ENCODE measurements at regions not wholly inside any gene's neighbourhood (a gene's known extent, or its start where the extent isn't known, plus 50 kb on each side); places are given as distances from the start of the nearest gene placed in this dataset.
"Not testable (repeated sequence)": the region's sequence is repeated elsewhere in the genome, so short reads cannot be mapped to it uniquely, and the experiment has no call there.

DNA sequence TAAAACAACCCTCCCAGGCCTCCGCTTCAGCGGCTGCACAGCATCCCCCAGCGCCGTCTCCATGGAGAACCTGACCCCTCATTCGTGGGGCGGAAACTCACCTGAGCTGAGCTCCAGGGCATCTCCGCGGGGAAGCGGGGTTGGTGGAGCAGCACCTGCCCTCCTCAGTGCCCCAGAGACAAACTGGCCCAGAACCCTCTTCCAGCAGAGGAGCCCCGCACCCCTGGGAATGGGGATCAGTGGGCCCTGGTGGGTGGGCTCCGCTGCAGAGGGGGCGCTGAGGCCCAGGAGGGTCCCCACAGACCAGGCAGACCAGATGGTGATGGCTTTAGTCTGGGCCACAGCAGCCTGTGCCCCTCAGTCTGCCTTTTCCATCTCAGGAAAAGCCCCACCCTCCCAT lies 261.2 kb downstream of the ADGRD1 start:
- DNase-seq: not testable (repeated sequence)

- DNase-seq: not testable (repeated sequence)
These were observed 262.9 kb downstream of the ADGRD1 start for GRCh38 chr12:131216587-131216986.

DNA sequence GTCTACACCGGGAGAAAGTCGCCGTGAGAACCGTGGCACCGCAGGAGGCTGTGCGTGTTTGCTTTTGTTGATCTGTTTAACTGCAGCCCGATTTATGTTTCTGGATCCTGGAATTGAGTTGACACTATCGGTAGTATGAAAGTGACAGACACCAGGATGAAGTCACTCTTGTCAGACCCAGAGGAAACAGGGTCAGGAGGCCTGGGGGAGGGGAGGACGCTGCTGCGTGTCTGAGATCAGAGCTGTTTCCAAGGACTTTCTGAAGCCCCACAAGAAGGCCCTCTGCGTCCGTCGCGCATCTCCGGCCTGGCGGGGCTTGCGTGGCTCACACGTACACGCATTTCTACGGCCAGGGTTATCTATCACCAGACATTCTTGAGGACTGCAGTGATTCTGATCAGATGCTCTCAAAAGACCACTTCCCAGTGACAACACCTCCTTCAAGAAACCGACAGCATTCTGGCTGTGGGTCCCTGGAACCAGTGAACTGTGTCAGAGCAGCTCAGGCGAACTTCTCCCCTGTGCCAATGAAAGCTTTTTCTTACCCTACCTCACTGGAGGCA lies 263.4 kb downstream of the ADGRD1 start:
- no peak for DNase-seq

- no peak for DNase-seq
These were observed 264.6 kb downstream of the ADGRD1 start for GRCh38 chr12:131218026-131218922.

- DNase-seq: no peak
These were observed 265.4 kb downstream of the ADGRD1 start for GRCh38 chr12:131218923-131219669.

- DNase-seq: no peak
These were observed 266.1 kb downstream of the ADGRD1 start for GRCh38 chr12:131219670-131220330.

DNA sequence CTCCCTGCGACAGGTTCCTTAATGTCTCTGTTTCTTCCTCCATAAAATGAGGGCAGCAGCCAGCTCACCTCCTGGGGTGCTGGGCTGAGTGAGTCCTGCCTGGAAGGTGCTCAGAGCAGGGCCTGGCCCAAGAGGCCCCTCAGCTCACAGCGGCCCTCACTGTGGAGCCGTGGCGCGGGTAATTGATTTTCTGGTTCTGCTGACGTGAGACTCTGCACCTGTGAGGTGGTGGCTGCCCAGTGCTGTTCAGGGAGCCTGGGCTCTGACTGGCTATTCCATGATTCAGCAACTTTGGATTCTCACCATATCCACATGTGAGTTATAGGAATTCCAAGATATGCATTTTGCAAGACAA lies 266.6 kb downstream of the ADGRD1 start:
- no peak for DNase-seq

DNA sequence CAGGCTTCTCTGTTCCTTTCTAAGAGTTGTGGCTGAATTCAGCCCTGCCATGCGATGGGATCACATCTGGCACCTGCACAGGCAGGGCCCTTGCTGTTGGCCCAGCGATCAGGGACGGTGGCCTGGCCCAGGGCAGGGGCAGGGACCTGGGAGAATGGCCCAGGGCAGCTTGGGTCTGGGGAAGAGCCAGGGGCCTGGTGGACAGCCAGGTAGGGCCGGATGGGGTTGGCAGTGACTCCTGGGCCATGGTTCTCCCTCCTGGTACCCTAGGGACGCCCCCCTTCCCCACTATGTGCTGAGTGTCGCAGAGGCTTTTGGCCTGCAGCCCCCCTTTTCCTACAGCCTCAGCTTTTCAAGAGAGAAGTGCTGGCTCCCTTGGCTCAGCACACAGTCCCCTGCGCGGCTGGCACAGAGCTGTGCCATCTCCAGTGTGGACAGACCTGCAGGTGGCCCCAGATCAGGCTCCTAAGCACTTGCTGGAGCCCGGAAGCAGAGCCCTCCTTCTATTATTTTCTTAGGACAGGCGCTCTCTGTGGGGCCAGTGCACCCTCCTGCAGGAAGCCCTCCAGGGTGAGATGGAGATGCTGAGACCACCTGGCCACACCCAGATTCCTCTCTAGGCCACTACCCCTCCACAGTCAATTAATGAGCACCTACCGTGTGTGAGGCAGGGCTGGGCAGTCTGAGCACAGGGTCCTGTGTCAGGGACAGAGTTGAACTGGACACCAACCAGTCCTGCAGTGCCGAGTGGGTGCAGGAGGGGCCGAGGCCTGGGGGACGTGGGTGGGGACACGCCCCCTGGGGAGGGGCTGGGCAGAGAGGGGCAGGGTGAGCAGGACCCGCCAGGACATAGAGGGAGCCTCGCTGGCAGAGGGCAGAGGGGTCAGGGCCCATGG lies 267.6 kb downstream of the ADGRD1 start:
- DNase-seq: no peak

DNA sequence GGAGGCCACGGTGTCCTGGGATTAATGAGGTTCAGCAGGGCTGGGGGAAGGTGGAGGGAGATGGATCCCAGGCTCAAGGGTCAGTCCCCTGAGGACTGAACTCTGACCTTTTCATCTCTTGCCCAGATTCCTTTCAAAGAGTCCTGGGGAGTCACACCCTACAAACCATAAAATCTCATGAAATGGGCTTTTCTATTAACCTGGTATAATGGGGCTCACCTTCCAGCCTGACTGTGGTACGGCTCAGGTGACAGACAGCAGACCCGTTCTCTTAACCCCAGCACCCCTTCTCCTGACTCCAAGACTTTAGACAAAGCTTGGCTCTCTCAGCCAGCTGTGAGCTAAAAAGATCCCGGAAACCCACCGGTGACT lies 268.2 kb downstream of the ADGRD1 start:
- DNase-seq: no peak

DNA sequence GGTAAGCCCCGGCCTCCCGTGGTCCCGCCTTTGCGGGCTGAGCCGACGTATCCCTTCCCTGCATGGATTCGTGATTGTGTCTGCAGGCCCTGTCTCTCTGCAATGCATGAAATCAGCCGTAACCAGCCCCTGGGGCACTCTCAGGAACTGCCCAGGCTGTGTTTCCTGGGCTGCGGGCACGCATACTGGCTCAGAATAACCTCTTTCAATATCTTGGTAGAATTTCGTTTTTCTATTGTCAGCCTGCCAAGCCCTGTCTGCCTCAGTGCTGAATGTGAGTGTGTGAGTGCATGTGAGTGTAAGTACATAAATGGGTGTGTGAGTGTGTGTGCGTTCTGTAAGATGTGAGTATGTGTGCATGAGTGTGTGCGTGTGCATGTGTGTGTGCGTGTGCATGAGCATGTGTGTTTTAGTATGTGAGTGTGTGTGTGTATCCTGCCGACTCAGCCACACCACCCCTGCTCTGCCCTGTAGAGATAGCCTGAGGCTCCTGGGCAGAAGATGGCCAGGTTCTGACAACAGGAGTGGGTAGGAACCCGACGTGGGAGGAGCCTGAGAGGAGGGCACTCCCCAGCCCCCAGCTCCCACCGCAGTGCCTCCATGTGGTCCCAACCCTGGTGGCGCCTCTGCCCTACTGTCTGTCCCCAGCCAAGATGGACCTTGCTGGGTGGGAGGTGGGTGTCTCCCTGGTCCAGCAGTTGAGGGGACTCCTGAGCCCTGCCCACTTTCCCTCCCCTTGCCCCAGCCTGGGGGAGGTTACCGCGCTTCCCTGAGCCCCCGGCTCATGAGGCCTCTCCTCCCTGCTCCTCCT lies 268.8 kb downstream of the ADGRD1 start:
- no peak for DNase-seq

- DNase-seq: no peak
These were observed 269.6 kb downstream of the ADGRD1 start for GRCh38 chr12:131223171-131223761.

DNA sequence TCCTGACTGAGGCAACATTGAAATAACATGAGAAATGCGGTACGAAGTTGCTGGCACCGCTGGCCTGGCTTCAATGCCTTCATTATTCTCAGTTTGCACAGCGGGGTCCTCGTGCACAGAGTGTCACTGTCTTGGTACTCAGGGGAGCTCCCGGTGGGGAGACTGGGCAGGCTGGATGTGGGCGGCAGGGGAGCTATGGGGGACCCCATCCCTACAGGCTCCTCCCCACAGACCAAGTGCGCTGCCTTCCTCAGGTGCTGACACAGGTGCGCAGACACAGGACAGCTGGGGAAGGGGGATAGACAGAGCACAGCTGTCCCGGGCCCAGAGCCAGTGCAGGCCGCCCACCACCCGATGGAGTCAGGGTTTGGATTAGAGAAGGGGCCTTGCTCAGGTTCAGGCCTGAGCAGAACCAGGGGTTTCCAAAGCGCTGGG lies 270.1 kb downstream of the ADGRD1 start:
- DNase-seq: no peak

DNA sequence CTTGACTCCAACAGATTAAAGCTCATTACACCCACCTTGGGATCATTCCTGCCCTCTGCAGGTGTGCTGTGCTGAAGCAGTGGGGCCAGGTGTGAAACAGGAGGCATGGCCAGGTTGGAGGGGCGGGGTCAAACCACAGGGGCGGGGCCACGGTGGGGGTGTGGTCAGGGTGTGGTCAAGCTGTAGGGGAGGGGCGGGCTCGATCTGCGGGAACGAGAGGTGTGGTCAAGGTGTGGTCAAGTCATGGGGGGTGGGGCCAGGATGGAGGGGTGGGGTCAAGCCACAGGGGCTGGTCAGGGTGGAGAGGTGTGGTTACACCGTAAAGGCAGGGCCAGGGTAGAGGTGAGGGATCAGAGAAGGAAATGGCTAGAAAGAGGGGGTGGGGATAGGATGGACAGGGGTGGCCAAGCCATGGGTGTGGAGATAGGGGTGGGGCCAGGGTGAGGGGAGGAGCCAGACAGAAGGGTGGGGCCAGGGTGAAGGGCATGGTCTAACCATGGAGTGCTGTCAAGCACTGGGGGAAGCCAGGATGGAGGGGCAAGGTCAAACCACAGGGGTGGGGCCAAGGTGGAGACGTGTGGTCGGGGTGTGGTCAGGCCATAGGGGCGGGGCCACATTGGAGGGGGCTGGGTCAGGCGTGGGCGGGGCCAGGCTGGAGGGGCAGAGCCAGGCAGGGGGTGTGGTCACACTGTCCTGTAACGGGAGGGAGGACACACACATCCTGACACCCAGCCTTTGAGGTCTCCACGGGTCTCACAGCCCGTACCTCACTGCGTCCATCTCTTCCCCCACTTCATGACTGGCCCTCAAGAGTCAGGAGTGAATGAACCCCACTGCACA lies 270.7 kb downstream of the ADGRD1 start:
- not testable (repeated sequence) for DNase-seq

DNA sequence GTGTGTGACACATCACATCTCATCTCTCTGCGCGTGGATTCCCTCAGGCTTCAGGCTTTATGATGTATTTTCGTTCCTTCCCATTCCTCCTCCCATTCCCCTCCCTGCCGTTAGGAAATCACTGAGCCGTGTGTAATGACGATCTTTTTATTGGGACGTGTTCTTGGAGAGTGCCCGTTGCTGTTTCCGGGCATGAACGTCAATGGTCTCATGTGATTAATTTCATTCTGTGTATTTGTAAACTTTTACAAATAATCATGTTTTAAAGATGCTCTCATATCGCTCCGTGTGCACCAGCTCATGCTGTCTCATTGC lies 271.3 kb downstream of the ADGRD1 start:
- not testable (repeated sequence) for DNase-seq

GRCh38 chr12:131226345-131227265 lies 272.9 kb downstream of the ADGRD1 start:
- no peak for DNase-seq

GRCh38 chr12:131227641-131228040 lies 273.9 kb downstream of the ADGRD1 start:
- DNase-seq: not testable (repeated sequence)

DNA sequence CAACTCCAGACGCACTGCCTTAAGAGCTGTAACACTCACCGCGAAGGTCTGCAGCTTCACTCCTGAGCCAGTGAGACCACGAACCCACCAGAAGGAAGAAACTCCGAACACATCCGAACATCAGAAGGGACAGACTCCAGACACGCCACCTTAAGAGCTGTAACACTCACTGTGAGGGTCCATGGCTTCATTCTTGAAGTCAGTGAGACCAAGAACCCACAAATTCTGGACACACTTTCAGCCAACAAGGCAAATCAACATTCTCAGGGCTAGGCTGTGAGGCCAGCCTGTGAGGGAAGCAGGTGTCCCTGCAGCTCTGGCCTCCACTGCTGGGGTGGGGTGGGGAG lies 275.3 kb downstream of the ADGRD1 start:
- not testable (repeated sequence) for DNase-seq

- no peak for DNase-seq
These were observed 276.0 kb downstream of the ADGRD1 start for GRCh38 chr12:131229426-131230339.

Measured in activated naive CD4-positive, alpha-beta T cell treated with Interleukin-2 at 50 U/mL for 16 hours (primary cell).